ENCODE measurements at regions not wholly inside any gene's neighbourhood (a gene's known extent, or its start where the extent isn't known, plus 50 kb on each side); places are given as distances from the start of the nearest gene placed in this dataset.

- Histone ChIP-seq H3K9me3 (ENCODE audit: control insufficient read depth in 1 of 2, insufficient read depth in 1 of 2, low read length in 2 of 2) (no peaks in the 10 kb centered on the region), H3K27me3 (ENCODE audit: control insufficient read depth in 1 of 2, insufficient read depth in 2 of 2, low read length in 2 of 2) (peaks cover 0 to 3% of the 10 kb centered on the region in 2 experiments), H3K4me1 (ENCODE audit: insufficient read depth, low read length) (no peaks in the 10 kb centered on the region), H3K27ac (ENCODE audit: low read depth in 1 of 2, low read length in 2 of 2) (no peak overlapping the region), H3K4me3 (ENCODE audit: low read length) (no peak overlapping the region), H3K36me3 (ENCODE audit: insufficient read depth, low read length) (no peaks in the 10 kb centered on the region)
- POLR2A ChIA-PET: no interaction called here
- H3K36me3 Mint-ChIP-seq (ENCODE audit: low read depth): no peaks in the 10 kb centered on the region
- no peaks in the 10 kb centered on the region for H3K9me3 Mint-ChIP-seq
- CTCF ChIA-PET: no interaction called here
- intact Hi-C loops (cut with DNase I, micrococcal nuclease): loop anchor here in 1 of 2 experiments (10.0 kb wide), 1 partner anchor 233 kb away; no protein-coding TSS in a partner anchor
- H3K27me3 Mint-ChIP-seq: peaks cover 15% of the 10 kb centered on the region
- no peak for DNase-seq
- no peak for ATAC-seq (ENCODE audit: poor library complexity)
- H3K4me1 Mint-ChIP-seq (ENCODE audit: low read depth): no peaks in the 10 kb centered on the region
- no peak overlapping the region for H3K4me3 Mint-ChIP-seq
- H3K27ac Mint-ChIP-seq: no peak overlapping the region
- TF ChIP-seq, protein P1, sequence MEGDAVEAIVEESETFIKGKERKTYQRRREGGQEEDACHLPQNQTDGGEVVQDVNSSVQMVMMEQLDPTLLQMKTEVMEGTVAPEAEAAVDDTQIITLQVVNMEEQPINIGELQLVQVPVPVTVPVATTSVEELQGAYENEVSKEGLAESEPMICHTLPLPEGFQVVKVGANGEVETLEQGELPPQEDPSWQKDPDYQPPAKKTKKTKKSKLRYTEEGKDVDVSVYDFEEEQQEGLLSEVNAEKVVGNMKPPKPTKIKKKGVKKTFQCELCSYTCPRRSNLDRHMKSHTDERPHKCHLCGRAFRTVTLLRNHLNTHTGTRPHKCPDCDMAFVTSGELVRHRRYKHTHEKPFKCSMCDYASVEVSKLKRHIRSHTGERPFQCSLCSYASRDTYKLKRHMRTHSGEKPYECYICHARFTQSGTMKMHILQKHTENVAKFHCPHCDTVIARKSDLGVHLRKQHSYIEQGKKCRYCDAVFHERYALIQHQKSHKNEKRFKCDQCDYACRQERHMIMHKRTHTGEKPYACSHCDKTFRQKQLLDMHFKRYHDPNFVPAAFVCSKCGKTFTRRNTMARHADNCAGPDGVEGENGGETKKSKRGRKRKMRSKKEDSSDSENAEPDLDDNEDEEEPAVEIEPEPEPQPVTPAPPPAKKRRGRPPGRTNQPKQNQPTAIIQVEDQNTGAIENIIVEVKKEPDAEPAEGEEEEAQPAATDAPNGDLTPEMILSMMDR (IDR thresholded peaks at IDR 0.05): no peak
These were observed 107.1 kb upstream of the THSD7B start for GRCh38 chr2:136658201-136658600.

DNA sequence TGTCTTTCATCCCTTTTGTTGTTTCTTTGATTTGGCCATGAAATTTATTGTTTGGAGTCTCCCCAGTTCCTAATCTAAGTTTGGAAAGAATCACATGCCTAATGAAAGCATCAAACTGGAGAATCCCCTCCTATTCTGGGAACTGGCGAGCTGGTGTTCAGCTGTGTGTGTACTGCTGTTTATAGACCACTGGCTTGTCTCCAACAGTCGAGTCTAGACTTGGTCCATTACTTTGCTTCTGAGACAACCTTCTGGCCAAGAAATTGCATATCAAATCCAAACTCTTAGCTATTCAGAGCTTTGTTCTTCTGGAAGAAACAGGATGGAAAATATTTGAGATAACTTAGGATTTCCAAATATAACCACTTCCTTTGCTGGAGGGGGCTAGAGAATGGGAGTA lies 111.5 kb upstream of the THSD7B start:
- Histone ChIP-seq H3K36me3 (ENCODE audit: insufficient read depth, low read length) (no peaks in the 10 kb centered on the region), H3K27ac (ENCODE audit: low read depth in 1 of 2, low read length in 2 of 2) (no peak overlapping the region), H3K4me3 (ENCODE audit: low read length) (no peak overlapping the region), H3K27me3 (ENCODE audit: control insufficient read depth in 1 of 2, insufficient read depth in 2 of 2, low read length in 2 of 2) (peaks cover 0 to 3% of the 10 kb centered on the region in 2 experiments), H3K4me1 (ENCODE audit: insufficient read depth, low read length) (no peaks in the 10 kb centered on the region), H3K9me3 (ENCODE audit: control insufficient read depth in 1 of 2, insufficient read depth in 1 of 2, low read length in 2 of 2) (no peaks in the 10 kb centered on the region)
- POLR2A ChIA-PET: no interaction called here
- intact Hi-C loops (cut with DNase I, micrococcal nuclease): loop anchor here in 1 of 2 experiments (10.0 kb wide), 1 partner anchor 229 kb away; no protein-coding TSS in a partner anchor
- H3K27ac Mint-ChIP-seq: no peak overlapping the region
- no peak for ATAC-seq (ENCODE audit: poor library complexity)
- TF ChIP-seq, protein P1 (IDR thresholded peaks at IDR 0.05): no peak
- no peaks in the 10 kb centered on the region for H3K36me3 Mint-ChIP-seq (ENCODE audit: low read depth)
- no peak for DNase-seq
- no peak overlapping the region for H3K4me3 Mint-ChIP-seq
- CTCF ChIA-PET: no interaction called here
- peaks cover 13% of the 10 kb centered on the region for H3K27me3 Mint-ChIP-seq
- no peaks in the 10 kb centered on the region for H3K4me1 Mint-ChIP-seq (ENCODE audit: low read depth)
- no peaks in the 10 kb centered on the region for H3K9me3 Mint-ChIP-seq

DNA sequence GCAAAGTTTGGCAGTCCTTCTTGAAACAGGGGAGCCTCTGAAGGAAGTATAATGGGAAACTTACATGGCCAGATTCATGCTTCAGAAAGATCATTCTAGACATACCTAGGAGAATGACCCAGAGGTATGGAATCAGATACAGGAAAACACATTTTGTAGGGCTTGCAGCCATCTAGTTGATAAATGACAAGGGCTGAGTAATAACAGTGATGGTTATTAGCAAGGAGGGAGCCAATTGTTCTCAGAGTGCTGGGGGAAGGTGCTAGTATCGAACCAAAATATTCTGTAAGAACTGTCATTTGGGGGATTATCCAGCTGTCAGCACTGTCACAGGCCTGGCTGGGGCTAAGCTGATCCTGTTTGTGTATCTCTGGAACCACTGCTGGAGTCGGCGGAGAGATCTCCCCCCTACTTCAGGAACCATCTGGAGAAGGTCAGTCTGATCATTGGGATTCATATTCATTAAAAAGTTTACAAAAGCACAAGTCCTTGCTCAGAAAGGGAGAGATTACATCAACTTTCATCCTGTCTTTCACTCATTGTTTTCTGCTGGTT lies 113.8 kb upstream of the THSD7B start:
- POLR2A ChIA-PET: no interaction called here
- Mint-ChIP-seq H3K27me3 (peaks cover 7% of the 10 kb centered on the region), H3K4me1 (ENCODE audit: low read depth) (no peaks in the 10 kb centered on the region), H3K4me3 (no peak overlapping the region), H3K27ac (no peak overlapping the region), H3K9me3 (no peaks in the 10 kb centered on the region), H3K36me3 (ENCODE audit: low read depth) (no peaks in the 10 kb centered on the region)
- ATAC-seq (ENCODE audit: poor library complexity): no peak
- intact Hi-C loops (cut with DNase I, micrococcal nuclease): loop anchor here in 1 of 2 experiments (10.0 kb wide), 1 partner anchor 227 kb away; no protein-coding TSS in a partner anchor
- no peak for DNase-seq
- CTCF ChIA-PET: no interaction called here
- Histone ChIP-seq H3K9me3 (ENCODE audit: control insufficient read depth in 1 of 2, insufficient read depth in 1 of 2, low read length in 2 of 2) (no peaks in the 10 kb centered on the region), H3K4me1 (ENCODE audit: insufficient read depth, low read length) (no peaks in the 10 kb centered on the region), H3K36me3 (ENCODE audit: insufficient read depth, low read length) (no peaks in the 10 kb centered on the region), H3K27ac (ENCODE audit: low read depth in 1 of 2, low read length in 2 of 2) (no peak overlapping the region), H3K27me3 (ENCODE audit: control insufficient read depth in 1 of 2, insufficient read depth in 2 of 2, low read length in 2 of 2) (peaks cover 0 to 6% of the 10 kb centered on the region in 2 experiments), H3K4me3 (ENCODE audit: low read length) (no peak overlapping the region)
- TF ChIP-seq, protein P1 (IDR thresholded peaks at IDR 0.05): no peak
